NCI-H1105 (cell line): ENCODE measurements at regions not wholly inside any gene's neighbourhood (a gene's known extent, or its start where the extent isn't known, plus 50 kb on each side); places are given as distances from the start of the nearest gene placed in this dataset.

Experiments
- DNase-seq: peaks from one replicate; lab custom pipeline; 2025; lab: John Stamatoyannopoulos, UW

DNA sequence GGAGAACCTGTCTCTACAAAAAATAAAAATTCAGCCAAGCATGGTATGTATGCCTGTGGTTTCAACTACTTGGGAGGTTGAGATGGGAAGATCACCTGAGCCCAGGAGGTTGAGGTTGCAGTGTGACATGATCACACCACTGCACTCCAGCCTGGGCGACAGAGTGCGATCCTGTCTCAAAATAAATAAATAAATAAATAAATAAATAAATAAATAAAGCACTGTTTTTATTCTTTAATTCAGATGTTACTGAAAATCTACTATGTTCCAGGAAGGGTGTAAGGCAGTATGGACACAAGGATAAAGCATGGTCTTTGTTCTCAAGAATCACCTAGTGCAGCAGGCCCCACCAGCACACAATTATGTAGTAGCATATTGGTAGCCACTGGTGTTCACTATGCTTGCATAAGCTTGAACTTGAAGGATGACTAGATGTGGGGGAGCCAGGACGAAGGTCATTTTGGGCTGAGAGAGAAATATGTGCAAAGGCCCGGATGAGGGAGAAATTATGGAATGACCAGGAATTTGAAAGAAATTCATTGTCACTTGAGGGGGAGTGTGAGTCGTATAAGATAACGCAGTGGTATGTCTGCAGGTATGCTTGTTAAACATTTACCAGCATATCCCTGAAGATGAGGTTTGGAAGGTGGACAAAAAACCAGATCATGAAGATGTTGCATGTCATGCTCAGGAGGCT, 70.2 kb upstream of the CD180 start:
- no peak for DNase-seq

DNA sequence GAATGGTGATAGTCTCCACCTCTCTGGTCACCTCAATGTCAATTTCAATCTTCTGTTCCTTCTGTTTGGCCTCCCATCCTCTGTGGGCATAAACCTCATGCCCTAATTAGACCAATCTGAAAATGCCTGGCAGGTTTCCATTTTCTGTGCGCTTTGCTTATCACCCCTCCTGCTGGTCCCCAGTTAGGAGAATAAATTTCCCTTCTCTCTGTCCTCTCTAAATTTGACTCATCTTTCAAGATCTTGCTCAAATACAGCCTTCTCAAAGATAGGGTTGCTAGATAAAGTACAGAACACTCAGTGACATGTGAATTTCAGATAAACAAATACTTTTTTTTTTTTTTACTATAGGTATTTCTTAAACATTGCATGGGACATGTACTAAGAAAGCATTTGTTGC, 69.4 kb upstream of the CD180 start:
- DNase-seq = no peak

- DNase-seq = no peak
Observed at GRCh38 chr5:67263656-67264408, 67.2 kb upstream of the CD180 start.

DNA sequence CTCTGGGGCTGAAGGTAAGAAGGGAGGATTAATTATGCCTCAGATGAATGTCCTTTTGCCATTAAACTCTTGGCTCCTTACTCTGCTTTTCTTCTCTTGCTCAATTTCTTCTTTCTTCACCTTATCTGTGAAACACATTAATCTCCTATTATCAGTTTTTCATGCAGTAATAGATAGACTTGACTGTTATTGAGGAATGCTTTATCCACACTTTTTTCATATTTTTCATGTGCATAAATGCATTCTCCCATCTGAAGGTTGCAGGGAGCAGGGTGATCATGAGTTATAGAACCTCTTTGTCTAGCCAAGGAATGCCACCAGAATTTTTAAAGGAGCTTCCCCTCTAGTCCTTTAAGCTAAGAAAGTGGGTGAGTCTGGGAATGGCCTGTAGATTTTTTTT, 66.4 kb upstream of the CD180 start:
- no peak for DNase-seq

DNA sequence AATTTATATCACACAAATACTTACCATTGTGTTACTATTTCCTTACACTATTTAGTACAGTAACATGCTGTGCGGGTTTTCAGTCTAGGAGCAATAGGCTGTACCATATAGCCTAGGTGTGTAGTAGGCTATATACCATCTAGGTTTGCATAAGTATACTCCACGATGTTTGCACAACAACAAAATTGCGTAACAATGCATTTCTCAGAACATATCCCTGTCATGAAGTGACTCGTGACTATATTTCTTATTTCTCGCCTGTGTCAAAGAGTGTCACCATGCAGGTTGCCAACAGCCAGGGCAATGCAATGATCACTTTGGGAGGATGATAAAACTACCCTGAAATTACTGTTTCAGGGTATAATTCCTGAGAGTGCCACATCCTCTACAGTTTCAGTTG, 65.6 kb upstream of the CD180 start:
- no peak for DNase-seq

DNA sequence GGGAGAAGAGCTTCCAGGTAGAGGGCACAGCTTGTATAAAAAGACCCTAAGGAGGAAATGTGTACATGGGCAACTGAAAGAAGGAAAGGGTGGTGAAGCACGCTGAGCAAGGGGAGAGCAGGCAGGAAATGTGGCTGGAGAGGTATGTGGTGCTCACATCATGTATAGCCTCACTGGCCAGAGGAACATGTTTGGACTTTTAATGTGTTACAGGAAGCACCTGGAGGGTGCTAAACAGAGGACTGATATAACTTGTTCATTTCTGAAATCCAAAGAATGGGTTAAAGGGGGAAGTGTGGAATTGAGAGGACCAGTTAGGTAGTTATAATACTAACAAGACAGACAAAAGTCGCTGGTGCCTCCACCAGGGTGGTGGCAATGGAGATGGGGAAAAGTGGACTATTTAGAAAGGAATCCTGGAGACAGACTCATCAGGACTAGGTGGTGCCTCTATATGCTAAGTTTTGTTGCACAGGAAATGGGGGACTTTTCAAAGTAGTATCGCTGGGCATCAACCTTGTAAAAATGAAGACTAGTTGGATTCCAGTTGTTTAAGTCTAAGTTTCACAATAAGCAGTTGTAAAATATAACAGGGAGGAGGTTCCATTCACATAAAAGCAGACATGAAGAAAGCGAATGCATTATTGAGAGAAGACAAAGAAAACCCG, 63.1 kb upstream of the CD180 start:
- no peak for DNase-seq

DNA sequence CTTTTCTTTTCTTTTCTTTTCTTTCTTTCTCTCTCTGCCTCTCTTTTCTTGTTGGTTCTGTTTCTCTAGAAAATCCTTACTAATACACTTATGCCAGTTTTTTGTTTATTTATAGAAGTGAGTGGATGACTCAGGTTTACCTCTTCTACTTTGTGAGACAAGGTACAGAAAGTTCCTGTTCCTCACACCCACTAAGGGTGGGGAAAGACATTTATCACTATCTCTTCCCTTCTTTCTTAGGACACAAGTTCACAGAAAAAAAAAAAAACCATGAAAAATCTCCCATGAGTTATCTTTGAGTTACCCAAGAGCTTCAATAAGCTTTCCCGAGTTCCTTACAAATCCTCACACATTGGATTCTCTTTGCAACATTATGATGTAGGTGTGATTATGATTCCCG, 60.9 kb upstream of the CD180 start:
- no peak for DNase-seq

GRCh38 chr5:67257077-67257476, 60.5 kb upstream of the CD180 start:
- DNase-seq = no peak

- DNase-seq = no peak
Observed at GRCh38 chr5:67255881-67256280, 59.3 kb upstream of the CD180 start.

GRCh38 chr5:67253911-67254310, 57.3 kb upstream of the CD180 start:
- DNase-seq = no peak

- peak; percentile 20 for DNase-seq
Observed at GRCh38 chr5:67249590-67249895, 52.9 kb upstream of the CD180 start.

GRCh38 chr5:67248703-67249589, 52.3 kb upstream of the CD180 start:
- no peak for DNase-seq

DNA sequence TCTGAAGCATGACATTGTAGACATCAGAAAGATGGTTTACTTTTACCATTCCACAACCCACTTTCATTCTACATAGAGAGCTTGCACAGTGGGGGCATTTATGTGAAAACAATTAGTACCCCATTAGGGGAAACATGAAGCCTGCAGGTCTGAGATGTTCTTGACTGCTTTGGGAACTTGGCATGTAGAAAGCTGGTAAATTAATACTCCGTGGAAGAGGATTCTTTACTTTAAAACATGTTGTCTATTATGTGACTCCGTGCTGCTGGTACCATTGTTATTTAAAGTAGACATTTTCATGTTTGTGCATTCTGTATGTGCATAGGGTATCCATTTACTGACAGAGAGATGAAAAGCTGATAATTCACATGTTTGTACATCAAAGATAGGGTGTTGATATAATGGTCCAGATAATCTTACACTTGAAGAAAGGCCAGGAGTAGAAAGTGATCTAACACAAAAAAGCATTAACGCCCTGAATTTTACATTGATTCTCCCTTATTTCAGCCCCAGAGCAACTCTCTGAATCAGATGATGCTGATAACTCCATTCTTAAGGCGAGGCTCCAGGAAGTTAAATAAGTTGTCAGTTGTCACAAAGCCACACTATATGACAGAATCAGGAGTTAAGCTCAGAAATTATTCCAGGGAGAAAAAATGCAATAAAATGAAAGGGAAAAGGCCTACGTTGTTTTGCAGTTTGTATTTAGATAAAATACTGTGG, 50.1 kb upstream of the CD180 start:
- DNase-seq = no peak
